NCI-H146 treated with DMSO at 0.1 percent for 48 hours (cell line): ENCODE measurements at regions not wholly inside any gene's neighbourhood (a gene's known extent, or its start where the extent isn't known, plus 50 kb on each side); places are given as distances from the start of the nearest gene placed in this dataset.
A peak's percentile ranks its signal among the peaks of the same experiment; 100 is the strongest.

Experiments
- DNase-seq: peaks from one replicate; lab custom pipeline; 2025; ENCODE audit not compliant: unreplicated experiment; lab: John Stamatoyannopoulos, UW

DNA sequence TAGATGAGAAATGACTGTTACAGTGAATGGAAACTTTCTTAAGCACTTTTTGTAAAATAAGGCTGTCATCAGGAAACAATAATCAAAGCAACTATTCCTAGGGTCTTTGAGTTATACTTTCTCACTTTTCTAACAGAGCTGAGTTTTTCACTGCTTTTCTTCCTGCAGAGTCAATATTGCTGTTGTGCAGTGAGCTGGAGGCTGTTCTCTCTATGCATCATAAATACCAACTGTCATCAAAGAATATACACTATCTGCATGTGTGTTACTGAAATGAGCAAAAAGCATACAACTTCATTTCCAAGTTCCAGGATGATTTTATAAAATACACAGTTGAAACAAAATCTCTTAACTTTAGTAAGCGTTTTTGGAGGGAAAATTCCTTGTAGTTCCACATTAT, 110.4 kb upstream of the CPSF6 start:
- no peak for DNase-seq

- DNase-seq = no peak
Observed at GRCh38 chr12:69129564-69129963, 109.8 kb upstream of the CPSF6 start.

GRCh38 chr12:69130064-69130463, 109.3 kb upstream of the CPSF6 start:
- no peak for DNase-seq

DNA sequence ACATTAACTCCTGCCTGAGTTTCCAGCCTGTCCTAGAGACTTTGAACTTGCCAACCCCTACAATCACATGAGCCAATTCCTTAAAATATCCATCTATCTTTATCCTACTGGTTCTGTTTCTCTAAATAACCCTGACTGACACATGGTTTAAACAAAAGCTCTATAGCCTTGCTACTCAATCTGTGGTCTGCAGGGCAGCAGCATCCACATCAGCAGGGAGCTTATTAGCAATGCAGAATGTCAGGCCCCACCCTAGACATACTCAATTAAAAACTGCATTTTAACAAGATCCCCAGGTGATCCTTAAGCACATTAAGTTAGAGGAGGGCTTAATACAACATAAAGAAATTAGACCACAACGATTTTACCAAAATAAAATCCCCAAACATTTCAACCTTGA, 108.3 kb upstream of the CPSF6 start:
- DNase-seq = no peak

GRCh38 chr12:69136931-69137613, 102.3 kb upstream of the CPSF6 start:
- DNase-seq = no peak

DNA sequence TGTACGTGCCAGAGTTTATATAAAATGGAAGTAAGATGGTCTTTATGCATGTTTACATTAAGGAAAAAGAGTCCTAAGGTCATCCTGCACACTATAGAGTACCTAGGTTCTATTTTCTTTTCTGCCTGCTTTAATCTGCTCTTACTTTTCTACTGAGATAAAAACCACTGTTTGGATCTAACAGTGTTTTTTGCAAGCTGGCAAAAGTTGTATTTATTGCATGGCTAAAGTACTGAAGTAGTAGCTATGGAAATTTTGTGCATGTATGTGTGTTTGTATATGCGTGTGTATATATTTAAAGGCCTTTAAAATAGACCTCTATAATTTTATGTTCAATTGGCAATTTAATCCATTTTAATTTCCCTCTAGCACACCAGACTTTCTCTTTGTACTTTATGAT, 98.3 kb upstream of the CPSF6 start:
- DNase-seq = no peak

- no peak for DNase-seq
Observed at GRCh38 chr12:69149270-69149669, 90.1 kb upstream of the CPSF6 start.

DNA sequence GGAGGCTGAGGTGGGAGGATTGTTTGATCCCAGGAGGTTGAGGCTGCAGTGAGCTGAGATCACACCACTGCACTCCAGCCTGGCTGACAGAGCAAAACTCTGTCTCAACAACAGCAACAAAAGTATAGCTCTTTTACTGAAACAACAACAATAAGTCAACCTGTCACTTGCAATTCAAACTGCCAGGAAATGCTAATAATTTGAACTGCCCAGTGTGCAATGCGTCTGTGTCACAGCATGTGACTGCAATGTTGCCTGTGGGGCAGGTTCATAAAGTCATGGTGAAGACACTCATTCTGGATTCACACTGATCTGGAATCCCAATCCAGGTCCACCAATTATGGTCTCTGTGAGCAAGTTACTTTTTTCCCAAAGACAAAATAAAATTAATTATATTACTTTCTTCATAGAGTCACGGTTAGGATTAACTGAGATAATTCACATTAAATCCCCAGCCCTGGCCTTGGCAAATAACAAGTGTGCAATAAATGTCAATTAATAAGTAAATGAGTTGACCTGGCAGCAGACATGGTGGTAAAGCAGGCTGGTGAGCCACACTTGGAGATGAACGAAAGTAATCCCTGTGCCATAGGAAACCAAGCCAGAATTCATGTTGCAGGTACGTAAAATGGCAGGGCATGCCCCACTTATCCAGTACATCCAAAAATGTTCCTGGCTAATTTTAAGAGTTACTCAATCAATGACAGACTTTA, 89.1 kb upstream of the CPSF6 start:
- no peak for DNase-seq

GRCh38 chr12:69150796-69151127, 88.6 kb upstream of the CPSF6 start:
- no peak for DNase-seq

DNA sequence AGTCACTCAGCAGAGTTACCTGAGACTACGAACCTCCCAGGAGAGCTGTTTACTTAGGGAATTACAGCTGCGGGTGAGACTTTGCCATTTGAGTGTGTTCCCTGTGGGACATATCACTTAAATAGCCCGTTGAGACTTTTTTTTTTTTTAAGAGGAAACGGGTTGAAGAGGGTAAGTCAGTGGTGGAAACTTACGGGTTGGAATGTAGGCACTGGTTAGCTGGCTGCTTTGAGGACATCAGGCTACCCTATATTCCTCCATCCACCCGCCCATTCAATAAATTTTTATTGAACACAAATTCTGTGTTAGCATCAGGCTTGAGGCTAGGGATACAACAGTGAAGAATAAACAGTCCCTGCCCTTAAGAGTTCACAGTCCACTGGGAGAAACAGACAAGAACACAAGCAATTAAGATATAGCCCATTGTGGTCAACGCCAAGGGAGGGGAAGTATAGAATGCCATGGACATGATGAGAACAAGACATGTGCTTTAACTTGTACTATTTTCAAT, 88.1 kb upstream of the CPSF6 start:
- no peak for DNase-seq

GRCh38 chr12:69154585-69155363, 84.6 kb upstream of the CPSF6 start:
- peak; percentile 18 for DNase-seq

DNA sequence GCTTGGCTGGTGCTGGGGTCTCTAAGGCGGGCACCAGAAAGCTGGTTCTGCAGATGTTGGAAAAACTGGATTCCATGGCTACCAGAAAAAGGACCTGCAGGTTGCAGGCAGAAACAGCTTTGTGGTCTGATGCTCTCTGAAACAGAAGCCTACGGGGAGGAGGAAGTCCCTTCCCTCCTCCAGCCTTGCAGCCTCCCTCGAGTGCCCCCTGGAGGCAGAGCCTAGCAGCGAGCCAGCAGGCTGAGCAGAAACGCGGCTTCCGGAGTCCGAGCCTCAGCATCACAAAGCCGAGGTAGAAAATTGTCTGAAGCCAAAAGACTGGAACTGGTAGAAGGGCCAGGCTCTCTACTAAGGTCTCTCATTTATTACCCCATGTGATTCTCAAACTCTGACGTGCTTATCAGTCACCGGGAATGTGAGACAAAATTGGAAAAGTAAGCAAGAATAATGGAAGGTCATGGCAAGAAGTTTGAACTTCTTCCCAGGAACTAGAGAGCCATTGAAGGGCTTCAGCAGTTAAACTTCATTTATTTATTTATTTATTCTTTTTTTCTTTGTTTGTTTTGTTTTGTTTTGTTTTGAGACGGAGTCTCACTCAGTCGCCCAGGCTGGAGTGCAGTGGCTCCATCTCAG, 82.2 kb upstream of the CPSF6 start:
- DNase-seq = peak; percentile 49

DNA sequence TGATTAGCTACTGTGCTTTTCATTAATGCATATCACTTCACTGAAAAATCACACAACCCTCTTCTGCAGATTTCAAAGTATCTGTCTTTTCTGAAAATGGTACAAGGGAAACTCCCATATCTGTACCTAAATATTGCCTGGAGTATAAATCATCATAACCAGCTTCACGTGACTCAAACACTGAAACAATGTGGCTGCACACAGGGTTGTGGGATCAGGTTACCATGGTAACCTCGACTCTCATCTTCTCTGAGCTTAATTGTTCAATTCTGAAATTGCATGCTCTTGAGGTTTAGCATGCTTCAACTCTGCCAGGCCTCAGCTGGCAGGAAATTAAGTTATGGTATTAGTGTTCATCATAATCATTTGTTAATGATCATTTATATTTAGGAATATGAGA, 77.5 kb upstream of the CPSF6 start:
- no peak for DNase-seq

DNA sequence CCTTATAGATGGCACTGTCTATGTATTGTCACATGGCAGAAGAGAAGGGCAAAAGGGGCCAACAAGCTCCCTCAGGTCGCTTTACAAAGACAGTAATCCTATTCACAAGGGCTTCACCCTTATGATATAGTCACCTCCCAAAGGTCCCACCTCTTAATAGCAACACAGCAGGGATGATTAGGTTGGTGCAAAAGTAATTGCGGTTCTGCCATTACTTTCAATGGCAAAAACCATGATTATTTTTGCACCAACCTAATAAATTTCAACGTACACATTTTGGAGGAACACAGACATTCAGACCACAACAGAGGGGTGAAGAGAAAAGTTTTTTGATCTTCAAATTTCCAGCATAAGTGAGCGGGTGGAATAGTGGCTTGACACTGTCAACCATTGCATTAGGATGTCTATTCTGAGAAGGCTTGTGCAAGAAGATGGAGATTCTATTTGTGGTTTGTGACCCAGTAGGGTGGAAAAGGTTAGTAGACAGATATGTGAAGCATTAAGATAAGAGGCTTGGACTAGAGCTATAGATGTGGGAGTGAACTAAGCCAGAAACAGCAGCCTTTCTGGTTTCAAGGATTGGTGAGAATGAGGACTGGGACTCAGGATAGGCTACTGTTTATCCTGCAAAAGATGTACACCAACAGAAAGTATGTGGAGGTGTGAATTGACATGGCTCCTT, 75.5 kb upstream of the CPSF6 start:
- no peak for DNase-seq

- DNase-seq = no peak
Observed at GRCh38 chr12:69167648-69168165, 71.7 kb upstream of the CPSF6 start.

DNA sequence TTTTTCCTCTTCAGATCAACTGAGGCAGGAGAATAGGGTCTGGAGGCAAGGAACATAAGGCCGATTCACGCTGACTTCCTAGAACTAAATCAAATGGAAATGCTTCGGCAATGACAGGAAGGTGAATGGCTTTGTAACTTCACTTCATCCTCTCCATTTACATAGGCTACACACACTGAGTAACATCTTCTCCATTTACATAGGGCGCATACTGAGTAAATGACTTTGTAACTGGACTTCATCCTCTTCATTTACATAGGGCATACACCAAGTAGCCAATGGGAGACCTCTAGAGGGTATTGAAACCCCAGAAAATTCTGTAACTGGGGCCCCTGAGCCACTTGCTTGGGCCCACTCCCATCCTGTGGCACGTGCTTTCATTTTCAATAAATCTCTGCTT, 71.0 kb upstream of the CPSF6 start:
- no peak for DNase-seq

- DNase-seq = no peak
Observed at GRCh38 chr12:69168828-69169227, 70.5 kb upstream of the CPSF6 start.

DNA sequence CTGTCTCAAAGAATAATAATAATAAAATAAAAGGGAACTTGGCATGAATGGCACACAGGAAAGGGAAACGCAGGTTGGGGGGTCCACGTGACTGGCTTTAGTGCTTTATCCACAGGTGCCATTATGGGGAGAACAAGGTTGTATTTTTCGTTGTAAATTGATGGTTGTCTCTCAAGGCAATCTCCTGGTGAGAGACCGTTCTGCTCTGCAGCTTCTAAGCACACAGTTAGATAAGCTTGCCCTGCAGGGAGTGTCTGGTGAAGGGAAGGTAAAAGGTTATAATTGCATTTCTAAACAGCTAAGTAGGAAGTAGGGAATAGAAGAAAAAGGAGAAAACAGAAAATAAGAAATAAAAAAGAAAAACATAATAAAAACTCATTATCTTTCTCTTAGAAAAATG, 69.1 kb upstream of the CPSF6 start:
- DNase-seq = no peak

GRCh38 chr12:69171881-69172280, 67.5 kb upstream of the CPSF6 start:
- DNase-seq = no peak

- no peak for DNase-seq
Observed at GRCh38 chr12:69172491-69172890, 66.9 kb upstream of the CPSF6 start.

DNA sequence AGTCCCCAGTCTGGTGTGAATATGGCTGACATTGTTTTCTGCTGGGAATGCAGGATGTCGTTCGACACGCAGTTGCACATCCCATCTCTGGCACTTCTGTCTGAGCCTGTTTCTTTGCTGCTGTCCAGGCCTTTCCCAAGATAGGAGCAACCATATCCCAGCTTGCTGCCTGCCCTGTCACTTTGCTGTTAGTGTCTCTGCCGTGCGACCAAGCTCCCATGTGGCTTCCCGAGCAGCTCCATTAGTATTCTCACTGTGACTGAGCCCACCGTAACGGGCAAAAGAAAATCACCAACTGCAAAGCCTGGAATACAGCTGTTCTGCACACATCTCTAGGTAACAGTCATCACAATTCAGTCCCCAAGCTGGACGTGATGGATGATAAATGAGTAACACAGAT, 66.0 kb upstream of the CPSF6 start:
- DNase-seq = no peak
